ENCODE measurements at regions not wholly inside any gene's neighbourhood (a gene's known extent, or its start where the extent isn't known, plus 50 kb on each side); places are given as distances from the start of the nearest gene placed in this dataset.

DNA sequence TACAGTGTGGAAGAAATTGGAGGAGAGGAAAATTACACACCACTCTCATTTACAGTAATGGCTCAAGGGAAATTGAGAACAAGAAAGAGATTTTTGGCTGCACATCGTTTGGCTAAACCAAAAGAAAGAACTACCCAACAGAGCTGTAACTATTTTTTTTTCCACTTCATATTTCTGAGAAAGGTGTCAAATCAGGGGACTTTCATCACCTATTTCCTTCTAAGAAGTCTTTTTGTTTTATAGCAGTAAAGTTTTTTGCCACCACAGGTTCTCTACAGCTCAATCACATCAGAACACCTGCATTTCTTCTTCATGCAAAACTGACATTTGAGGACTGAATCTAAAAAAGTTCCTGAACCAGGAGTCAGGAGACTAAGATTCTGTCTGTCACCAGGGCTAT, 57.5 kb upstream of the TNIP3 start:
- TF ChIP-seq EZH2 (IDR thresholded peaks at IDR 0.05; ENCODE audit: borderline replicate concordance, low read depth, low read length, poor library complexity, severe bottlenecking), result no peak
- TF ChIP-seq, protein P1, sequence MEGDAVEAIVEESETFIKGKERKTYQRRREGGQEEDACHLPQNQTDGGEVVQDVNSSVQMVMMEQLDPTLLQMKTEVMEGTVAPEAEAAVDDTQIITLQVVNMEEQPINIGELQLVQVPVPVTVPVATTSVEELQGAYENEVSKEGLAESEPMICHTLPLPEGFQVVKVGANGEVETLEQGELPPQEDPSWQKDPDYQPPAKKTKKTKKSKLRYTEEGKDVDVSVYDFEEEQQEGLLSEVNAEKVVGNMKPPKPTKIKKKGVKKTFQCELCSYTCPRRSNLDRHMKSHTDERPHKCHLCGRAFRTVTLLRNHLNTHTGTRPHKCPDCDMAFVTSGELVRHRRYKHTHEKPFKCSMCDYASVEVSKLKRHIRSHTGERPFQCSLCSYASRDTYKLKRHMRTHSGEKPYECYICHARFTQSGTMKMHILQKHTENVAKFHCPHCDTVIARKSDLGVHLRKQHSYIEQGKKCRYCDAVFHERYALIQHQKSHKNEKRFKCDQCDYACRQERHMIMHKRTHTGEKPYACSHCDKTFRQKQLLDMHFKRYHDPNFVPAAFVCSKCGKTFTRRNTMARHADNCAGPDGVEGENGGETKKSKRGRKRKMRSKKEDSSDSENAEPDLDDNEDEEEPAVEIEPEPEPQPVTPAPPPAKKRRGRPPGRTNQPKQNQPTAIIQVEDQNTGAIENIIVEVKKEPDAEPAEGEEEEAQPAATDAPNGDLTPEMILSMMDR (conservative IDR thresholded peaks at IDR 0.05; ENCODE audit: low read depth, low read length), result no peak

All from A673 (cell line).